ENCODE measurements at regions not wholly inside any gene's neighbourhood (a gene's known extent, or its start where the extent isn't known, plus 50 kb on each side); places are given as distances from the start of the nearest gene placed in this dataset.

DNA sequence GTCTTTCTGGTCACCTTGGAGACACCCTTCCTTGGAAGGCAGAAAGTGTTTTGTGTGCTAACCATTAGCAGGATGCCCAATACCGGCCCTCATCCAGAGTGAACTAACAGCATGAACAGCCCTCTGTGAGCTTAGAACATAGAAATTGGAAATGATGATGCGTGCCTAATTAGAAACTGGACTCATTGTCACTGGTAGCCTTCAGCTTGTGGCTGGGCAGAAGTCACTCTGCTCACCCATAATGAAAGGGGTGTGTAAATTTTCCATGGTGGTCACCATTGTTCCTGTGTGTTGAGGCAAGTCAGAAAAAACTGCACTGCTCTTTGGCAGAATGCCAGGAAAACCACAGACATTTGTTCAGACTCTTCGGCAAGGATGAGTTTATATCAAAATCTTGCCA, 74.7 kb upstream of the CNTN4 start:
- DNase-seq (ENCODE audit: low read depth, low spot score) (no peak), FAIRE-seq (no peak)
- no peaks in the 10 kb centered on the region for H3K27me3 ChIP-seq (ENCODE audit: control insufficient read depth in 2 of 2, insufficient read depth in 2 of 2, low read length in 2 of 2)
- no peaks in the 10 kb centered on the region for H3K9me3 ChIP-seq (replicated peaks; ENCODE audit: control insufficient read depth, insufficient read depth, low read length)
- H2AFZ ChIP-seq (ENCODE audit: low read depth, low read length): no peak overlapping the region
- no peak overlapping the region for H3K9ac ChIP-seq (replicated peaks; ENCODE audit: extremely low read depth, insufficient read depth, low read length)
- TF ChIP-seq POLR2A (IDR thresholded peaks at IDR 0.05; ENCODE audit: low read depth, low read length) (no peak), EZH2 (IDR thresholded peaks at IDR 0.05; ENCODE audit: borderline replicate concordance, low read depth, low read length, severe bottlenecking) (no peak), MYC (IDR thresholded peaks at IDR 0.05; ENCODE audit: low read depth, low read length) (no peak), JUN (IDR thresholded peaks at IDR 0.05; ENCODE audit: borderline replicate concordance, insufficient read depth, insufficient read length, low read depth) (no peak), POLR2AphosphoS5 (IDR thresholded peaks at IDR 0.05; ENCODE audit: insufficient read depth, low read depth, low read length) (no peak)
- TF ChIP-seq, protein P1, sequence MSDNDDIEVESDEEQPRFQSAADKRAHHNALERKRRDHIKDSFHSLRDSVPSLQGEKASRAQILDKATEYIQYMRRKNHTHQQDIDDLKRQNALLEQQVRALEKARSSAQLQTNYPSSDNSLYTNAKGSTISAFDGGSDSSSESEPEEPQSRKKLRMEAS (IDR thresholded peaks at IDR 0.05; ENCODE audit: insufficient read depth, insufficient read length): no peak
- H3K27ac ChIP-seq (ENCODE audit: insufficient read depth, low read depth, low read length): no peak overlapping the region
- H3K9me1 ChIP-seq (replicated peaks; ENCODE audit: control insufficient read depth, extremely low read depth, insufficient read depth, low read length): no peaks in the 10 kb centered on the region
- no peak overlapping the region for H3K4me2 ChIP-seq (ENCODE audit: insufficient read depth, low read length)
- CTCF ChIA-PET: no interaction called here
- intact Hi-C loops (cut with micrococcal nuclease): no loop called here
- H3K4me1 ChIP-seq (ENCODE audit: control insufficient read depth, extremely low read depth, insufficient read depth, low read length): no peaks in the 10 kb centered on the region
- dilution Hi-C loops (cut with MboI; ENCODE audit: extremely low pct_ligation_motif_present, low sequenced_read_pairs): no loop called here
- POLR2A ChIA-PET: no interaction called here
- H4K20me1 ChIP-seq (replicated peaks; ENCODE audit: control insufficient read depth, extremely low read depth, insufficient read depth, low read length): no peaks in the 10 kb centered on the region
- H3K79me2 ChIP-seq (ENCODE audit: control insufficient read depth, insufficient read depth, low read length): no peaks in the 10 kb centered on the region
- no peaks in the 10 kb centered on the region for H3K36me3 ChIP-seq (ENCODE audit: control insufficient read depth in 2 of 2, extremely low read depth in 1 of 2, insufficient read depth in 2 of 2, low read length in 2 of 2)
- H3K4me3 ChIP-seq (replicated peaks in 1 of 3; ENCODE audit: insufficient read depth in 1 of 3, low read depth in 1 of 3, low read length in 3 of 3): no peak overlapping the region
- no TSS peak for BruUV-seq (replicated peaks)

DNA sequence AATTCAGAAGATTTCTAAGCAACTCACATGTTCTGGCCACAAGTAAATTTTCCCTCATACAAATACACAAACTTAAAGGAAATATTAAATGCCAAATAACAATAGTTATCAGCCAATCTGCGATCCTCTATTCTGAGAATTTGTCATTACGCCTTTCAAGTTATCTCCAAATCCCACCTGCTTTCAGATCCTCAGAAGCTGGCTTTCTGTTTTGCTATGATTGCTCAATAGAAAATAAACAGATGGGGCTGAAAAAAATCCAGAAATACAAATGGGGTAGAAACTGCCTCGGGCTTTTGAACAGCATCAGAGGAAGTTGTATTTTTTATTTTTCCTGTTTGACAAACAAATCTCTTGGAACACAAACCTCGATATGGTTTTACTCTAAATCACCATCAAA, 74.0 kb upstream of the CNTN4 start:
- H3K4me2 ChIP-seq (ENCODE audit: insufficient read depth, low read length): no peak overlapping the region
- POLR2A ChIA-PET: no interaction called here
- no peaks in the 10 kb centered on the region for H3K9me3 ChIP-seq (replicated peaks; ENCODE audit: control insufficient read depth, insufficient read depth, low read length)
- H3K4me1 ChIP-seq (ENCODE audit: control insufficient read depth, extremely low read depth, insufficient read depth, low read length): no peaks in the 10 kb centered on the region
- no peak overlapping the region for H3K4me3 ChIP-seq (replicated peaks in 1 of 3; ENCODE audit: insufficient read depth in 1 of 3, low read depth in 1 of 3, low read length in 3 of 3)
- H2AFZ ChIP-seq (ENCODE audit: low read depth, low read length): no peak overlapping the region
- H3K9ac ChIP-seq (replicated peaks; ENCODE audit: extremely low read depth, insufficient read depth, low read length): no peak overlapping the region
- no peaks in the 10 kb centered on the region for H3K36me3 ChIP-seq (ENCODE audit: control insufficient read depth in 2 of 2, extremely low read depth in 1 of 2, insufficient read depth in 2 of 2, low read length in 2 of 2)
- no peaks in the 10 kb centered on the region for H3K79me2 ChIP-seq (ENCODE audit: control insufficient read depth, insufficient read depth, low read length)
- dilution Hi-C loops (cut with MboI; ENCODE audit: extremely low pct_ligation_motif_present, low sequenced_read_pairs): no loop called here
- H4K20me1 ChIP-seq (replicated peaks; ENCODE audit: control insufficient read depth, extremely low read depth, insufficient read depth, low read length): no peaks in the 10 kb centered on the region
- no peak overlapping the region for H3K27ac ChIP-seq (ENCODE audit: insufficient read depth, low read depth, low read length)
- CTCF ChIA-PET: no interaction called here
- DNase-seq (ENCODE audit: low read depth, low spot score) (no peak), FAIRE-seq (no peak)
- H3K9me1 ChIP-seq (replicated peaks; ENCODE audit: control insufficient read depth, extremely low read depth, insufficient read depth, low read length): no peaks in the 10 kb centered on the region
- intact Hi-C loops (cut with micrococcal nuclease): no loop called here
- no TSS peak for BruUV-seq (replicated peaks)
- H3K27me3 ChIP-seq (ENCODE audit: control insufficient read depth in 2 of 2, insufficient read depth in 2 of 2, low read length in 2 of 2): no peaks in the 10 kb centered on the region
- no peak for TF ChIP-seq EZH2 (IDR thresholded peaks at IDR 0.05; ENCODE audit: borderline replicate concordance, low read depth, low read length, severe bottlenecking)
